ENCODE measurements at regions not wholly inside any gene's neighbourhood (a gene's known extent, or its start where the extent isn't known, plus 50 kb on each side); places are given as distances from the start of the nearest gene placed in this dataset.
"Not testable (repeated sequence)": the region's sequence is repeated elsewhere in the genome, so short reads cannot be mapped to it uniquely, and the experiment has no call there.

- H3K9me3 ChIP-seq (ENCODE audit: control insufficient read depth in 1 of 2, low read length in 2 of 2) = no peaks in the 10 kb centered on the region
- peaks cover 8% of the 10 kb centered on the region in 2 donors for H3K4me1 ChIP-seq (ENCODE audit: control insufficient read depth in 1 of 2, insufficient read depth in 2 of 2, low read length in 2 of 2)
- H3K4me3 ChIP-seq (ENCODE audit: low read depth in 1 of 2, low read length in 2 of 2) = no peak overlapping the region
- H3K36me3 ChIP-seq (ENCODE audit: control insufficient read depth in 1 of 2, insufficient read depth in 2 of 2, low read length in 2 of 2) = no peaks in the 10 kb centered on the region
- H3K9ac ChIP-seq (ENCODE audit: low read depth in 1 of 2, low read length in 2 of 2) = no peak overlapping the region
- H3K27me3 ChIP-seq (ENCODE audit: control insufficient read depth in 1 of 2, insufficient read depth in 2 of 2, low read length in 2 of 2) = no peaks in the 10 kb centered on the region
- H3K27ac ChIP-seq (ENCODE audit: low read depth, low read length) = no peak overlapping the region
Measured at GRCh38 chr1:47656719-47657685, 219.2 kb downstream of the FOXD2 start.

- Histone ChIP-seq H3K4me3 (ENCODE audit: low read depth in 1 of 2, low read length in 2 of 2) (no peak overlapping the region), H3K36me3 (ENCODE audit: control insufficient read depth in 1 of 2, insufficient read depth in 2 of 2, low read length in 2 of 2) (no peaks in the 10 kb centered on the region), H3K9ac (ENCODE audit: low read depth in 1 of 2, low read length in 2 of 2) (no peak overlapping the region), H3K27me3 (ENCODE audit: control insufficient read depth in 1 of 2, insufficient read depth in 2 of 2, low read length in 2 of 2) (no peaks in the 10 kb centered on the region), H3K27ac (ENCODE audit: low read depth, low read length) (no peak overlapping the region), H3K4me1 (ENCODE audit: control insufficient read depth in 1 of 2, insufficient read depth in 2 of 2, low read length in 2 of 2) (no peaks in the 10 kb centered on the region), H3K9me3 (ENCODE audit: control insufficient read depth in 1 of 2, low read length in 2 of 2) (no peaks in the 10 kb centered on the region)
Measured at GRCh38 chr1:47658161-47658920, 220.5 kb downstream of the FOXD2 start.

- Histone ChIP-seq H3K9ac (ENCODE audit: low read depth in 1 of 2, low read length in 2 of 2) (no peak overlapping the region), H3K4me3 (ENCODE audit: low read depth in 1 of 2, low read length in 2 of 2) (no peak overlapping the region), H3K27ac (ENCODE audit: low read depth, low read length) (no peak overlapping the region), H3K36me3 (ENCODE audit: control insufficient read depth in 1 of 2, insufficient read depth in 2 of 2, low read length in 2 of 2) (no peaks in the 10 kb centered on the region), H3K27me3 (ENCODE audit: control insufficient read depth in 1 of 2, insufficient read depth in 2 of 2, low read length in 2 of 2) (no peaks in the 10 kb centered on the region), H3K9me3 (ENCODE audit: control insufficient read depth in 1 of 2, low read length in 2 of 2) (no peaks in the 10 kb centered on the region), H3K4me1 (ENCODE audit: control insufficient read depth in 1 of 2, insufficient read depth in 2 of 2, low read length in 2 of 2) (no peaks in the 10 kb centered on the region)
Measured at GRCh38 chr1:47659146-47659545, 221.3 kb downstream of the FOXD2 start.

- Histone ChIP-seq H3K27me3 (ENCODE audit: control insufficient read depth in 1 of 2, insufficient read depth in 2 of 2, low read length in 2 of 2) (no peaks in the 10 kb centered on the region), H3K9ac (ENCODE audit: low read depth in 1 of 2, low read length in 2 of 2) (no peak overlapping the region), H3K4me3 (ENCODE audit: low read depth in 1 of 2, low read length in 2 of 2) (no peak overlapping the region), H3K9me3 (ENCODE audit: control insufficient read depth in 1 of 2, low read length in 2 of 2) (no peaks in the 10 kb centered on the region), H3K36me3 (ENCODE audit: control insufficient read depth in 1 of 2, insufficient read depth in 2 of 2, low read length in 2 of 2) (no peaks in the 10 kb centered on the region), H3K27ac (ENCODE audit: low read depth, low read length) (no peak overlapping the region), H3K4me1 (ENCODE audit: control insufficient read depth in 1 of 2, insufficient read depth in 2 of 2, low read length in 2 of 2) (no peaks in the 10 kb centered on the region)
Measured at GRCh38 chr1:47660622-47661021, 222.8 kb downstream of the FOXD2 start.

- H3K36me3 ChIP-seq (ENCODE audit: control insufficient read depth in 1 of 2, insufficient read depth in 2 of 2, low read length in 2 of 2) = no peaks in the 10 kb centered on the region
Measured at GRCh38 chr1:47661040-47661439, 223.2 kb downstream of the FOXD2 start.

GRCh38 chr1:47662068-47662467, 224.2 kb downstream of the FOXD2 start:
- Histone ChIP-seq H3K36me3 (ENCODE audit: control insufficient read depth in 1 of 2, insufficient read depth in 2 of 2, low read length in 2 of 2) (no peaks in the 10 kb centered on the region), H3K4me1 (ENCODE audit: control insufficient read depth in 1 of 2, insufficient read depth in 2 of 2, low read length in 2 of 2) (no peaks in the 10 kb centered on the region), H3K27ac (ENCODE audit: low read depth, low read length) (no peak overlapping the region), H3K4me3 (ENCODE audit: low read depth in 1 of 2, low read length in 2 of 2) (no peak overlapping the region), H3K9me3 (ENCODE audit: control insufficient read depth in 1 of 2, low read length in 2 of 2) (no peaks in the 10 kb centered on the region), H3K9ac (ENCODE audit: low read depth in 1 of 2, low read length in 2 of 2) (no peak overlapping the region), H3K27me3 (ENCODE audit: control insufficient read depth in 1 of 2, insufficient read depth in 2 of 2, low read length in 2 of 2) (no peaks in the 10 kb centered on the region)

More at GRCh38 chr1:47661040-47661439, 223.2 kb downstream of the FOXD2 start:
- Histone ChIP-seq H3K4me3 (ENCODE audit: low read depth in 1 of 2, low read length in 2 of 2) (no peak overlapping the region), H3K27me3 (ENCODE audit: control insufficient read depth in 1 of 2, insufficient read depth in 2 of 2, low read length in 2 of 2) (no peaks in the 10 kb centered on the region), H3K27ac (ENCODE audit: low read depth, low read length) (no peak overlapping the region), H3K9ac (ENCODE audit: low read depth in 1 of 2, low read length in 2 of 2) (no peak overlapping the region), H3K4me1 (ENCODE audit: control insufficient read depth in 1 of 2, insufficient read depth in 2 of 2, low read length in 2 of 2) (no peaks in the 10 kb centered on the region), H3K9me3 (ENCODE audit: control insufficient read depth in 1 of 2, low read length in 2 of 2) (no peaks in the 10 kb centered on the region)

- Histone ChIP-seq H3K27me3 (ENCODE audit: control insufficient read depth in 1 of 2, insufficient read depth in 2 of 2, low read length in 2 of 2) (no peaks in the 10 kb centered on the region), H3K9me3 (ENCODE audit: control insufficient read depth in 1 of 2, low read length in 2 of 2) (no peaks in the 10 kb centered on the region), H3K4me1 (ENCODE audit: control insufficient read depth in 1 of 2, insufficient read depth in 2 of 2, low read length in 2 of 2) (no peaks in the 10 kb centered on the region), H3K9ac (ENCODE audit: low read depth in 1 of 2, low read length in 2 of 2) (no peak overlapping the region), H3K27ac (ENCODE audit: low read depth, low read length) (no peak overlapping the region), H3K36me3 (ENCODE audit: control insufficient read depth in 1 of 2, insufficient read depth in 2 of 2, low read length in 2 of 2) (no peaks in the 10 kb centered on the region), H3K4me3 (ENCODE audit: low read depth in 1 of 2, low read length in 2 of 2) (no peak overlapping the region)
Measured at GRCh38 chr1:47663286-47663685, 225.4 kb downstream of the FOXD2 start.

GRCh38 chr1:47664356-47664755, 226.5 kb downstream of the FOXD2 start:
- Histone ChIP-seq H3K9me3 (ENCODE audit: control insufficient read depth in 1 of 2, low read length in 2 of 2) (no peaks in the 10 kb centered on the region), H3K9ac (ENCODE audit: low read depth in 1 of 2, low read length in 2 of 2) (no peak overlapping the region), H3K27ac (ENCODE audit: low read depth, low read length) (no peak overlapping the region), H3K36me3 (ENCODE audit: control insufficient read depth in 1 of 2, insufficient read depth in 2 of 2, low read length in 2 of 2) (no peaks in the 10 kb centered on the region), H3K4me1 (ENCODE audit: control insufficient read depth in 1 of 2, insufficient read depth in 2 of 2, low read length in 2 of 2) (no peaks in the 10 kb centered on the region), H3K4me3 (ENCODE audit: low read depth in 1 of 2, low read length in 2 of 2) (no peak overlapping the region), H3K27me3 (ENCODE audit: control insufficient read depth in 1 of 2, insufficient read depth in 2 of 2, low read length in 2 of 2) (no peaks in the 10 kb centered on the region)

- not testable (repeated sequence) for H3K36me3 ChIP-seq (ENCODE audit: control insufficient read depth in 1 of 2, insufficient read depth in 2 of 2, low read length in 2 of 2); H3K27ac ChIP-seq (ENCODE audit: low read depth, low read length); H3K9ac ChIP-seq (ENCODE audit: low read depth in 1 of 2, low read length in 2 of 2); H3K4me1 ChIP-seq (ENCODE audit: control insufficient read depth in 1 of 2, insufficient read depth in 2 of 2, low read length in 2 of 2); H3K4me3 ChIP-seq (ENCODE audit: low read depth in 1 of 2, low read length in 2 of 2); H3K27me3 ChIP-seq (ENCODE audit: control insufficient read depth in 1 of 2, insufficient read depth in 2 of 2, low read length in 2 of 2); H3K9me3 ChIP-seq (ENCODE audit: control insufficient read depth in 1 of 2, low read length in 2 of 2)
Measured at GRCh38 chr1:47664896-47665295, 227.1 kb downstream of the FOXD2 start.

- Histone ChIP-seq H3K9ac (ENCODE audit: low read depth in 1 of 2, low read length in 2 of 2) (no peak overlapping the region), H3K27ac (ENCODE audit: low read depth, low read length) (no peak overlapping the region), H3K4me1 (ENCODE audit: control insufficient read depth in 1 of 2, insufficient read depth in 2 of 2, low read length in 2 of 2) (no peaks in the 10 kb centered on the region), H3K27me3 (ENCODE audit: control insufficient read depth in 1 of 2, insufficient read depth in 2 of 2, low read length in 2 of 2) (no peaks in the 10 kb centered on the region), H3K4me3 (ENCODE audit: low read depth in 1 of 2, low read length in 2 of 2) (no peak overlapping the region), H3K9me3 (ENCODE audit: control insufficient read depth in 1 of 2, low read length in 2 of 2) (no peaks in the 10 kb centered on the region), H3K36me3 (ENCODE audit: control insufficient read depth in 1 of 2, insufficient read depth in 2 of 2, low read length in 2 of 2) (no peaks in the 10 kb centered on the region)
Measured at GRCh38 chr1:47669081-47669585, 231.3 kb downstream of the FOXD2 start.
